ENCODE measurements at regions not wholly inside any gene's neighbourhood (a gene's known extent, or its start where the extent isn't known, plus 50 kb on each side); places are given as distances from the start of the nearest gene placed in this dataset.

DNA sequence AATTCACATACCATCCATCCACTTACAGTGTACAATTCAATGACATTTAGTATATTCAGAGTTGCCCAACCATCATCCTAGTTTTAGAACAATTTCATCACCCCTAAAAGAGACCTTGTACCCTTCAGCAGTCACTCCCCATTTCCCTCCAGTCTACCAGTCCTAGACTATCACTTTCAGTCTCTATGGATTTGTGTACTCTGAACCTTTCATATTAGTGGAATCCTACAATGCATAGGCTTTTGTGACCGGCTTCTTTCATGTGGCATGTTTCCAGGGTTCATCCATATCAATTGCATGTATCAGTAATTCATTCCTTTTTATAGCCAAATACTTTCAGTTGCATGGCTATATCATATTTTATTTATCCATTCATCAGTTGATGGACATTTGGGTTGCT lies 53.5 kb upstream of the SEMA3E start:
- ChIA-PET CTCF (no interaction called here), POLR2A (no interaction called here)
- no peaks in the 10 kb centered on the region for H3K36me3 ChIP-seq (ENCODE audit: control insufficient read depth in 2 of 2, insufficient read depth in 1 of 2, low read length in 2 of 2)
- H3K9me3 ChIP-seq (ENCODE audit: control insufficient read depth, insufficient read depth, low read depth, low read length), result no peaks in the 10 kb centered on the region
- peaks cover 6% of the 10 kb centered on the region for H3K4me1 ChIP-seq (ENCODE audit: control insufficient read depth, insufficient read depth, low read length)
- no peak overlapping the region for H3K27ac ChIP-seq (ENCODE audit: extremely low read depth, low read depth, low read length)
- peak; percentile 12; the same call in 1 of the 2 replicates for TF ChIP-seq ZNF10 (tag by site-specific recombination; IDR thresholded peaks at IDR 0.05)
- TF ChIP-seq ZBTB21 (tag by site-specific recombination; IDR thresholded peaks at IDR 0.05), result no peak
- TF ChIP-seq, protein P1, sequence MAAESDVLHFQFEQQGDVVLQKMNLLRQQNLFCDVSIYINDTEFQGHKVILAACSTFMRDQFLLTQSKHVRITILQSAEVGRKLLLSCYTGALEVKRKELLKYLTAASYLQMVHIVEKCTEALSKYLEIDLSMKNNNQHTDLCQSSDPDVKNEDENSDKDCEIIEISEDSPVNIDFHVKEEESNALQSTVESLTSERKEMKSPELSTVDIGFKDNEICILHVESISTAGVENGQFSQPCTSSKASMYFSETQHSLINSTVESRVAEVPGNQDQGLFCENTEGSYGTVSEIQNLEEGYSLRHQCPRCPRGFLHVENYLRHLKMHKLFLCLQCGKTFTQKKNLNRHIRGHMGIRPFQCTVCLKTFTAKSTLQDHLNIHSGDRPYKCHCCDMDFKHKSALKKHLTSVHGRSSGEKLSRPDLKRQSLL (tag by site-specific recombination; IDR thresholded peaks at IDR 0.05), result no peak
- TF ChIP-seq, protein P2, sequence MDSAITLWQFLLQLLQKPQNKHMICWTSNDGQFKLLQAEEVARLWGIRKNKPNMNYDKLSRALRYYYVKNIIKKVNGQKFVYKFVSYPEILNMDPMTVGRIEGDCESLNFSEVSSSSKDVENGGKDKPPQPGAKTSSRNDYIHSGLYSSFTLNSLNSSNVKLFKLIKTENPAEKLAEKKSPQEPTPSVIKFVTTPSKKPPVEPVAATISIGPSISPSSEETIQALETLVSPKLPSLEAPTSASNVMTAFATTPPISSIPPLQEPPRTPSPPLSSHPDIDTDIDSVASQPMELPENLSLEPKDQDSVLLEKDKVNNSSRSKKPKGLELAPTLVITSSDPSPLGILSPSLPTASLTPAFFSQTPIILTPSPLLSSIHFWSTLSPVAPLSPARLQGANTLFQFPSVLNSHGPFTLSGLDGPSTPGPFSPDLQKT (IDR thresholded peaks at IDR 0.05; ENCODE audit: borderline replicate concordance, low read depth, low read length), result no peak
- TF ChIP-seq ZNF274 (IDR thresholded peaks at IDR 0.05; ENCODE audit: low read length), result no peak
- TF ChIP-seq ZNF274 (tag by site-specific recombination; IDR thresholded peaks at IDR 0.05; ENCODE audit: borderline replicate concordance), result no peak
- H3K4me3 ChIP-seq (ENCODE audit: low read depth, low read length), result no peak overlapping the region

DNA sequence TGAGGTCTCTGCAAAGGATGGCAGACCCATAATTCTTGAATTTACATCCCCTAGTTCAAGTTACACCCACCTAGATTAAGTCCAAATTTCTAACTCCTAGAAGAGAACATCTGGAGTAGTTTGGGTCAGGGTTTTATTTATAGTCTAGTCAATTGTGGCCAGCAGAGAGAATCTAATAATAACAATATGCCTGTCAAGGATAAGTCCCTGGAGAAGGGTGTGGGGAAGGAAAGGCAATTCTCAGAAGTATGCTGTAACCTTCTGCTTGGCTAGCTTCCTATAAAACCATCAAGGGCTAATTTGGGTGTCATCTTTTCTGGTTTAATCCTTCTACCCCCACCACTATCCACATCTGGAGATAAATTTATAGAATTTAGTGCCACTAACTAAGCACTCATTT lies 52.8 kb upstream of the SEMA3E start:
- H3K27ac ChIP-seq (ENCODE audit: extremely low read depth, low read depth, low read length), result no peak overlapping the region
- no peaks in the 10 kb centered on the region for H3K36me3 ChIP-seq (ENCODE audit: control insufficient read depth in 2 of 2, insufficient read depth in 1 of 2, low read length in 2 of 2)
- TF ChIP-seq GLIS1 (tag by site-specific recombination; IDR thresholded peaks at IDR 0.05) (no peak), ZNF221 (tag by site-specific recombination; IDR thresholded peaks at IDR 0.05; ENCODE audit: borderline replicate concordance) (no peak), YY1 (tag by site-specific recombination; IDR thresholded peaks at IDR 0.05) (no peak), ZNF202 (tag by site-specific recombination; IDR thresholded peaks at IDR 0.05; ENCODE audit: borderline replicate concordance) (no peak), ZBTB48 (tag by site-specific recombination; IDR thresholded peaks at IDR 0.05) (no peak)
- TF ChIP-seq, protein P3, sequence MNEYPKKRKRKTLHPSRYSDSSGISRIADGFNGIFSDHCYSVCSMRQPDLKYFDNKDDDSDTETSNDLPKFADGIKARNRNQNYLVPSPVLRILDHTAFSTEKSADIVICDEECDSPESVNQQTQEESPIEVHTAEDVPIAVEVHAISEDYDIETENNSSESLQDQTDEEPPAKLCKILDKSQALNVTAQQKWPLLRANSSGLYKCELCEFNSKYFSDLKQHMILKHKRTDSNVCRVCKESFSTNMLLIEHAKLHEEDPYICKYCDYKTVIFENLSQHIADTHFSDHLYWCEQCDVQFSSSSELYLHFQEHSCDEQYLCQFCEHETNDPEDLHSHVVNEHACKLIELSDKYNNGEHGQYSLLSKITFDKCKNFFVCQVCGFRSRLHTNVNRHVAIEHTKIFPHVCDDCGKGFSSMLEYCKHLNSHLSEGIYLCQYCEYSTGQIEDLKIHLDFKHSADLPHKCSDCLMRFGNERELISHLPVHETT (tag by site-specific recombination; IDR thresholded peaks at IDR 0.05), result no peak
- peaks cover 6% of the 10 kb centered on the region for H3K4me1 ChIP-seq (ENCODE audit: control insufficient read depth, insufficient read depth, low read length)
- H3K9me3 ChIP-seq (ENCODE audit: control insufficient read depth, insufficient read depth, low read depth, low read length), result no peaks in the 10 kb centered on the region
- H3K4me3 ChIP-seq (ENCODE audit: low read depth, low read length), result no peak overlapping the region
- ChIA-PET CTCF (no interaction called here), POLR2A (no interaction called here)

All from HEK293 (cell line).